Fibroblast of the aortic adventitia (primary cell): ENCODE measurements at regions not wholly inside any gene's neighbourhood (a gene's known extent, or its start where the extent isn't known, plus 50 kb on each side); places are given as distances from the start of the nearest gene placed in this dataset.

Experiments
- DNase-seq: peaks from one replicate; pipeline ENCODE4 v3.0.0-alpha.2; 2010; ENCODE audit warnings: low read depth
- H3K4me3 ChIP-seq: 2 replicates; pipeline ENCODE4 v1.5.1; 2011; ENCODE audit warnings: low read depth, mild to moderate bottlenecking, control low read depth, low read length, moderate library complexity
- CTCF ChIP-seq: IDR thresholded peaks from 2 replicates; pipeline ENCODE4 v1.5.1; 2011; ENCODE audit warnings: mild to moderate bottlenecking, low read length, control low read depth, inconsistent platforms; ENCODE audit not compliant: insufficient read depth

- TF ChIP-seq CTCF = no peak
- no peak overlapping the region for H3K4me3 ChIP-seq
- peak; percentile 42 for DNase-seq
Observed at GRCh38 chr1:165063181-165063965, 293.1 kb downstream of the LMX1A start.

- no peak for TF ChIP-seq CTCF
- H3K4me3 ChIP-seq = no peak overlapping the region
- DNase-seq = no peak
Observed at GRCh38 chr1:165062346-165062745, 294.2 kb downstream of the LMX1A start.

GRCh38 chr1:165060285-165060793 is 296.2 kb downstream of the LMX1A start:
- H3K4me3 ChIP-seq = no peak overlapping the region
- no peak for DNase-seq
- TF ChIP-seq CTCF = no peak

GRCh38 chr1:165057956-165058355 is 298.6 kb downstream of the LMX1A start:
- no peak for TF ChIP-seq CTCF
- H3K4me3 ChIP-seq = no peak overlapping the region
- no peak for DNase-seq

GRCh38 chr1:165056914-165057313 is 299.6 kb downstream of the LMX1A start:
- no peak overlapping the region for H3K4me3 ChIP-seq
- TF ChIP-seq CTCF = no peak
- no peak for DNase-seq

GRCh38 chr1:165055581-165055980 is 300.9 kb downstream of the LMX1A start:
- H3K4me3 ChIP-seq = no peak overlapping the region
- TF ChIP-seq CTCF = no peak
- DNase-seq = no peak
